ENCODE measurements at regions not wholly inside any gene's neighbourhood (a gene's known extent, or its start where the extent isn't known, plus 50 kb on each side); places are given as distances from the start of the nearest gene placed in this dataset.

GRCh38 chr3:56997041-56997440 is 63.4 kb upstream of the SPATA12 start:
- TF ChIP-seq REST (IDR thresholded peaks at IDR 0.05; ENCODE audit: low read depth), result no peak
- TF ChIP-seq CTCF (IDR thresholded peaks at IDR 0.05 in 2 of 3, conservative IDR thresholded peaks at IDR 0.05 in 1 of 3; ENCODE audit: borderline replicate concordance in 1 of 3, insufficient read depth in 1 of 3, low read depth in 2 of 3, low read length in 2 of 3), result no peak
- no peak for TF ChIP-seq JUND (IDR thresholded peaks at IDR 0.05)
- no peak for TF ChIP-seq POLR2A (IDR thresholded peaks at IDR 0.05; ENCODE audit: borderline replicate concordance, extremely low read depth, insufficient read depth, insufficient read length)
- no peak for TF ChIP-seq CBX3 (IDR thresholded peaks at IDR 0.05; ENCODE audit: low read depth)
- no peak for TF ChIP-seq ATF3 (IDR thresholded peaks at IDR 0.05)
- TF ChIP-seq EZH2 (IDR thresholded peaks at IDR 0.05), result no peak
- TF ChIP-seq FOSL1 (IDR thresholded peaks at IDR 0.05; ENCODE audit: low read depth), result no peak
- no peak for TF ChIP-seq ZFX (IDR thresholded peaks at IDR 0.05)
- no peak for TF ChIP-seq EGR1 (IDR thresholded peaks at IDR 0.05; ENCODE audit: low read depth)
- no peak for TF ChIP-seq POLR2AphosphoS5 (IDR thresholded peaks at IDR 0.05; ENCODE audit: low read depth, low read length)
- no peak for TF ChIP-seq RAD21 (IDR thresholded peaks at IDR 0.05; ENCODE audit: low read depth)
- TF ChIP-seq TCF7L2 (IDR thresholded peaks at IDR 0.05; ENCODE audit: borderline replicate concordance, extremely low read depth, insufficient read depth, insufficient read length), result no peak

All from HCT116 (cell line).